ENCODE measurements at regions not wholly inside any gene's neighbourhood (a gene's known extent, or its start where the extent isn't known, plus 50 kb on each side); places are given as distances from the start of the nearest gene placed in this dataset.

DNA sequence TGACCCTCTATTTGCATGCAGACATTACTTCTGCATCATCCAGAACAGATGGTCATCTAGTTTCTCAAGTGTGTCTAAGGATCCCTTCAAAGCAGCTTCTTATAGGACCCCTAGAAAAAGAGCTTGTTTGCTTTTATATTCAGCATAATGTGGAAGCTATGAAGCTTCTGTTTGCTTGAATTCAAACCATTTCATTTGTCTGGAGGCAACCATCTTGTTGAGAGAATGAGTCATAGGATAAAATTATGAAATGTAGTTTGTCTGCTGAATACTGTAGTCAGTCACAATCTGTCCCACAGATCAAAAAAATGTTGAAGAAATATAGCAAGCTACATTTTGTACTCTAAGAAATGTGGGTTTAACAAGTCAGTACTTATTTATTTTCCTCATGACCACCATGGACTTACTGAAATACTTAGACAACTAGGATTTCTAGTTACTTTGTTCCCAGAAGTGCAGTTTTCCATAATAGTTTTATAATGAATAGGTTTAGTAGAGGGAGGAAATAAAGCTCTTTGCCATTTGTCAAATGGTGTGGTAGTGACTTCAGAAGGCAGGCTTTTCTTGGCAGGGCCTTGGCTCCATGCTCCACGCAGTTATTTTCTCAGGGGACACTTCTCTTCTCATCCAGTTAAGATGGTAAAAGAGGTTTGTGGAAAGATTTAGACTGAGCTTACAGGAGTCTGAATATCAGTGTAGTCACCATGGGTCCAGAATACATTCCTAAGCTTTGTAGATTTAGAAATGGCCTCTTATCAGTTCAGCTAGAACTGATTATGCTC lies 74.8 kb upstream of the DEPDC1 start:
- TF ChIP-seq, protein P1, sequence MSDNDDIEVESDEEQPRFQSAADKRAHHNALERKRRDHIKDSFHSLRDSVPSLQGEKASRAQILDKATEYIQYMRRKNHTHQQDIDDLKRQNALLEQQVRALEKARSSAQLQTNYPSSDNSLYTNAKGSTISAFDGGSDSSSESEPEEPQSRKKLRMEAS (IDR thresholded peaks at IDR 0.05), result no peak
- TF ChIP-seq JUND (IDR thresholded peaks at IDR 0.05) (no peak), ZBTB33 (IDR thresholded peaks at IDR 0.05) (no peak), RXRA (IDR thresholded peaks at IDR 0.05) (no peak), NR2F2 (IDR thresholded peaks at IDR 0.05) (no peak), EGR1 (IDR thresholded peaks at IDR 0.05; ENCODE audit: low read depth in 2 of 2) (no peak), HNF4A (conservative IDR thresholded peaks at IDR 0.05) (no peak), HNF4G (IDR thresholded peaks at IDR 0.05) (no peak), FOXA1 (IDR thresholded peaks at IDR 0.05) (no peak)
- TF ChIP-seq, protein P2, sequence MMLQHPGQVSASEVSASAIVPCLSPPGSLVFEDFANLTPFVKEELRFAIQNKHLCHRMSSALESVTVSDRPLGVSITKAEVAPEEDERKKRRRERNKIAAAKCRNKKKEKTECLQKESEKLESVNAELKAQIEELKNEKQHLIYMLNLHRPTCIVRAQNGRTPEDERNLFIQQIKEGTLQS (IDR thresholded peaks at IDR 0.05), result no peak

DNA sequence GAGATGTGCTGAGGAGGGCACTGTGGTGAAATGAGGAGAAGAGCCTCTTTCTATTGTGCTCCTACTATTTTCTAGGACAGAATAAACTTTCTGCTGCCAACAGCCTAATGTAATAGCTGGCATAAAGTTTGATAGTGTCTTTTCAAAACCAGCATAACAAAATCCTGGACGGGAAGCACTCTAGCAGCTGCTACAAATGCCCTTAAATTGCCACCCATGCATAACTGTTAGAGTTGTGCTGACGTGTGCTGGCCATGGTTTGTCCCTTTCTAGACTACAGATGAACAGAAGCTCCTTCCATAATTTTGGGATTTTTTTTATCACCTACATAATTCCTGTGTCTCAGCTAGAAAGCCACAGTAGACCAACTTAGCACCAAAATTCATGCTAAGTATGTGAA lies 88.5 kb upstream of the DEPDC1 start:
- no peak for DNase-seq (ENCODE audit: low spot score)
- WGBS, result 59% methylated on average over 2 of the region's 2 CpGs
- no peak overlapping the region for H3K9ac ChIP-seq (ENCODE audit: low read depth in 1 of 2, low read length in 2 of 2)
- H3K4me3 ChIP-seq (ENCODE audit: low read depth in 1 of 3, low read length in 3 of 3), result no peak overlapping the region
- no peak overlapping the region for H3K27ac ChIP-seq (ENCODE audit: low read depth in 1 of 2, low read length in 2 of 2)
- H3K9me3 ChIP-seq (ENCODE audit: control insufficient read depth in 4 of 4, low read length in 3 of 4), result no peaks in the 10 kb centered on the region
- no peaks in the 10 kb centered on the region for H3K27me3 ChIP-seq (ENCODE audit: control insufficient read depth in 4 of 4, insufficient read depth in 4 of 4, low read length in 3 of 4)
- no peaks in the 10 kb centered on the region for H3K36me3 ChIP-seq (ENCODE audit: control insufficient read depth in 4 of 4, insufficient read depth in 3 of 4, low read depth in 1 of 4, low read length in 3 of 4)
- no peaks in the 10 kb centered on the region for H3K4me1 ChIP-seq (ENCODE audit: control insufficient read depth in 4 of 4, insufficient read depth in 4 of 4, low read length in 3 of 4)
- TF ChIP-seq TAF1 (conservative IDR thresholded peaks at IDR 0.05) (no peak), RAD21 (IDR thresholded peaks at IDR 0.05) (no peak), HNF4G (IDR thresholded peaks at IDR 0.05) (no peak), FOXA2 (IDR thresholded peaks at IDR 0.05) (no peak), SP1 (IDR thresholded peaks at IDR 0.05) (no peak), YY1 (IDR thresholded peaks at IDR 0.05) (no peak), REST (IDR thresholded peaks at IDR 0.05) (no peak), RXRA (IDR thresholded peaks at IDR 0.05) (no peak)
- TF ChIP-seq, protein P3, sequence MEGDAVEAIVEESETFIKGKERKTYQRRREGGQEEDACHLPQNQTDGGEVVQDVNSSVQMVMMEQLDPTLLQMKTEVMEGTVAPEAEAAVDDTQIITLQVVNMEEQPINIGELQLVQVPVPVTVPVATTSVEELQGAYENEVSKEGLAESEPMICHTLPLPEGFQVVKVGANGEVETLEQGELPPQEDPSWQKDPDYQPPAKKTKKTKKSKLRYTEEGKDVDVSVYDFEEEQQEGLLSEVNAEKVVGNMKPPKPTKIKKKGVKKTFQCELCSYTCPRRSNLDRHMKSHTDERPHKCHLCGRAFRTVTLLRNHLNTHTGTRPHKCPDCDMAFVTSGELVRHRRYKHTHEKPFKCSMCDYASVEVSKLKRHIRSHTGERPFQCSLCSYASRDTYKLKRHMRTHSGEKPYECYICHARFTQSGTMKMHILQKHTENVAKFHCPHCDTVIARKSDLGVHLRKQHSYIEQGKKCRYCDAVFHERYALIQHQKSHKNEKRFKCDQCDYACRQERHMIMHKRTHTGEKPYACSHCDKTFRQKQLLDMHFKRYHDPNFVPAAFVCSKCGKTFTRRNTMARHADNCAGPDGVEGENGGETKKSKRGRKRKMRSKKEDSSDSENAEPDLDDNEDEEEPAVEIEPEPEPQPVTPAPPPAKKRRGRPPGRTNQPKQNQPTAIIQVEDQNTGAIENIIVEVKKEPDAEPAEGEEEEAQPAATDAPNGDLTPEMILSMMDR (IDR thresholded peaks at IDR 0.05; ENCODE audit: low read depth, low read length, missing input control), result no peak
- TF ChIP-seq, protein P1 (IDR thresholded peaks at IDR 0.05), result no peak

More for the DNA sequence above, 74.8 kb upstream of the DEPDC1 start:
- peaks cover 0 to 3% (median 0%) of the 10 kb centered on the region in 4 donors for H3K9me3 ChIP-seq (ENCODE audit: control insufficient read depth in 4 of 4, low read length in 3 of 4)
- H3K4me1 ChIP-seq (ENCODE audit: control insufficient read depth in 4 of 4, insufficient read depth in 4 of 4, low read length in 3 of 4), result no peaks in the 10 kb centered on the region
- H3K4me3 ChIP-seq (ENCODE audit: low read depth in 1 of 3, low read length in 3 of 3), result no peak overlapping the region
- no peaks in the 10 kb centered on the region for H3K36me3 ChIP-seq (ENCODE audit: control insufficient read depth in 4 of 4, insufficient read depth in 3 of 4, low read depth in 1 of 4, low read length in 3 of 4)
- no peak for DNase-seq (ENCODE audit: low spot score)
- no peak overlapping the region for H3K27ac ChIP-seq (ENCODE audit: low read depth in 1 of 2, low read length in 2 of 2)
- no peak overlapping the region for H3K9ac ChIP-seq (ENCODE audit: low read depth in 1 of 2, low read length in 2 of 2)
- peaks cover 0 to 16% (median 2%) of the 10 kb centered on the region in 4 donors for H3K27me3 ChIP-seq (ENCODE audit: control insufficient read depth in 4 of 4, insufficient read depth in 4 of 4, low read length in 3 of 4)
- 74% methylated on average over 1 of the region's 1 CpG for WGBS
